Small intestine (tissue), 7 donors: ENCODE measurements at regions not wholly inside any gene's neighbourhood (a gene's known extent, or its start where the extent isn't known, plus 50 kb on each side); places are given as distances from the start of the nearest gene placed in this dataset.
A peak's percentile ranks its signal among the peaks of the same experiment; 100 is the strongest.
"Not testable (repeated sequence)": the region's sequence is repeated elsewhere in the genome, so short reads cannot be mapped to it uniquely, and the experiment has no call there.

Experiments
- DNase-seq, 2 donors: peaks; one replicate each; pipeline versions ENCODE4 v3.0.0 to v3.0.0-alpha.2; 2013
- FAIRE-seq: peaks from 2 replicates; lab custom pipeline; 2012; peaks lifted over from hg19 to GRCh38; lab: Jason Lieb, UNC
- H3K27ac ChIP-seq, 3 donors: one replicate each; pipeline ENCODE4 v1.5.1; 2013; ENCODE audit warnings: low read length in 2 of 3, mild to moderate bottlenecking in 2 of 3, control low read depth in 1 of 3, inconsistent platforms in 1 of 3, low read depth in 1 of 3, moderate library complexity in 1 of 3
- H3K27me3 ChIP-seq, 3 donors: one replicate each; pipeline ENCODE4 v1.6.1; 2013; ENCODE audit warnings: low read length in 3 of 3, inconsistent platforms in 1 of 3; ENCODE audit not compliant: control insufficient read depth in 3 of 3, insufficient read depth in 3 of 3
- H3K36me3 ChIP-seq, 3 donors: one replicate each; pipeline ENCODE4 v1.6.1; 2013; ENCODE audit warnings: low read length in 3 of 3, inconsistent platforms in 1 of 3, low read depth in 1 of 3, mild to moderate bottlenecking in 1 of 3, moderate library complexity in 1 of 3; ENCODE audit not compliant: control insufficient read depth in 3 of 3, insufficient read depth in 2 of 3
- H3K4me1 ChIP-seq, 3 donors: one replicate each; pipeline ENCODE4 v1.6.1; 2013; ENCODE audit warnings: low read length in 2 of 3, inconsistent platforms in 1 of 3, low read depth in 1 of 3, mild to moderate bottlenecking in 1 of 3, moderate library complexity in 1 of 3; ENCODE audit not compliant: control insufficient read depth in 3 of 3, insufficient read depth in 2 of 3
- H3K4me3 ChIP-seq, 3 donors: one replicate each; pipeline ENCODE4 v1.5.1; 2013; ENCODE audit warnings: low read length in 3 of 3, control low read depth in 1 of 3, inconsistent platforms in 1 of 3, low read depth in 1 of 3, mild to moderate bottlenecking in 1 of 3, moderate library complexity in 1 of 3
- H3K9me3 ChIP-seq, 2 donors: one replicate each; pipeline ENCODE4 v1.6.1; 2013; ENCODE audit warnings: low read depth in 1 of 2, low read length in 1 of 2; ENCODE audit not compliant: control insufficient read depth in 2 of 2, insufficient read depth in 1 of 2
- WGBS, 3 donors: extraction: QIAGEN DNeasy Blood & Tissue Kit; methylation state at CpG; one replicate each; pipeline ENCODE4 v1.1.7; 2013; 5-methylcytosine and 5-hydroxymethylcytosine counted together
- donor health status: healthy with polysubstance abuse.
- donor health status: control.
- donor health status: control.
- donor health status: Bipolar disorder and iron deficiency.
- donor health status: healthy.

DNA sequence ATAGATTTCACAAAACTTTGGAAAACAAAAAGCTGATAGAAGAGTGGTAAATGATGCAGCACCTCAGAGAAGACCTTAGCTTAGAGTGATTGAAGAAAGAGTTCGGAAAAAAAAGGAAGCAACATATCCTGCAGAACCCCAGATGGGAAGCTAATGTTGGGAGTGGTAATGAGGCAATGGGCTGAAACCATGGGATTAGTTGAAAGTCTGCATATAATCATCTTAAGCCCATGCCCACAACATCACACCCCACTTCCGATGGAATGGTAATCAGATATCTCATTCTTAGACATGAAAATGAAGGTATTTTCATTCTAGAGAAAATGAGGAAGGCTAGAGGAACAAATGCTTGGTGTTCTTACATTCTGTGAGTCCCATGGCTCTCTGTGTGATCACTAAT, 146.3 kb upstream of the ADAMTS3 start:
- Histone ChIP-seq H3K36me3 (no peaks in the 10 kb centered on the region), H3K27me3 (no peaks in the 10 kb centered on the region), H3K4me3 (no peak overlapping the region), H3K9me3 (no peaks in the 10 kb centered on the region), H3K27ac (no peak overlapping the region), H3K4me1 (no peaks in the 10 kb centered on the region)
- FAIRE-seq (no peak), DNase-seq (no peak)
- WGBS, 3 donors, result 59 to 89% (median 80%) methylated on average over 2 of the region's 2 CpGs

DNA sequence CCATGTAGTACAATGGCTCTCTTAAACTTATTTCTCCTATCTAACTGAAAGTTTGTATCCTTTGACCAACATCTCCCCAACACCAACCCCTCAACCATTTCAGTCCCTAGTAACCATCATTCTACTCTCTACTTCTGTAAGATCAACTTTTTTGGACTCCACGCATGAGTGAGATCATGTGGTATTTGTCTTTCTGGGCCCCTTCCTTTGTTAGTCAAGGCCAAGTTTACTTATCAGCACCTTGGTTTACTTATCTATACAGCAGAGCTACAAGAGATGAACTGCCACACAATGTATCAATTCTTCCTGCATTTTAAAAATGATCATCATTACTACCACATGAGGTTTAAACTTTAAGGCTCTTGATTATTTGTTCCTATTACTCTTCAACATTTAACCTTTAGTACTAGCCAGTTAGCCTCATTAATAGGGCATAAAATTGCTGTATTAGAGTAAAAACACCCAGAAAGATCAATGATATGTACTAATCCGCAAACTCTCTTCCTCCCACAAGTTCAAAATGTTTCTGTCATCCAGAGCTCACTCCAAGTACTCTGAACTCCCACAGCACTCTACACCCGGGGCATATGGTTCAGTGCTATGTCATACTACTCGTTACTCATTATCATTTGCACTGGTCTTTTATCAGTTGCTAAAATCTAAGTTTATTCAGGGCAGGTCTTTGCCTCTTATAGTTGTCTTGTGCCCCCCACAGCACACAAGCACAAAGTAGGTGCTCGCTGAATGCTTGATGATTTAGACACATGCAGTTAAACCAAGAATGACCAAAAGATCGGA, 145.7 kb upstream of the ADAMTS3 start:
- WGBS, 3 donors, result 57 to 74% (median 59%) methylated on average over 6 of the region's 6 CpGs
- no peak overlapping the region for H3K27ac ChIP-seq
- FAIRE-seq, result no peak
- H3K27me3 ChIP-seq, result no peaks in the 10 kb centered on the region
- H3K4me1 ChIP-seq, result no peaks in the 10 kb centered on the region
- H3K36me3 ChIP-seq, result no peaks in the 10 kb centered on the region
- DNase-seq, result no peak
- no peak overlapping the region for H3K4me3 ChIP-seq
- H3K9me3 ChIP-seq, result no peaks in the 10 kb centered on the region

DNA sequence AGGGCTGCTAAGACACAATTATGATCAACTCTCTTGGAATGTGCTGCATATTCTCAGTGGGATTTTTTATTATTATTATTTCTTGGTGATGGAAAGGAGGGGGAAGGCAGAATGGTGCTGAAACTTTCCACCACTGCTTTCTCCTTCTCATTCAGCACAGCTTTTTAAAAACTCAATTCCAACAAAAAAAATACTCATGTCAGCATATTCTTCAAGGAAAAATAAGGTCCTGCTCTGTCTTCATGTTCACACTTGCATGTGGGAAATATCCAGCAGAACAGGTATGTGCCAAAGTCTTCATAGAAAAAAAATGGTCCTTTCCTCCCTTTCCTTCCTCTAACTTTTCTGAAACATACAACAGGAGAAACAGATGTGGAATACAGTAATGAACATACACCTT, 144.0 kb upstream of the ADAMTS3 start:
- Histone ChIP-seq H3K36me3 (no peaks in the 10 kb centered on the region), H3K27me3 (no peaks in the 10 kb centered on the region), H3K27ac (no peak overlapping the region), H3K4me1 (no peaks in the 10 kb centered on the region), H3K4me3 (no peak overlapping the region), H3K9me3 (no peaks in the 10 kb centered on the region)
- FAIRE-seq (no peak), DNase-seq (no peak)

- Histone ChIP-seq H3K27me3 (no peaks in the 10 kb centered on the region), H3K36me3 (no peaks in the 10 kb centered on the region), H3K4me3 (no peak overlapping the region), H3K4me1 (no peaks in the 10 kb centered on the region), H3K27ac (no peak overlapping the region), H3K9me3 (no peaks in the 10 kb centered on the region)
- whole genome bisulfite sequencing, 3 donors, result 46 to 70% (median 57%) methylated on average over 3 of the region's 3 CpGs
- DNase-seq, result no peak
- no peak for FAIRE-seq
Measured at GRCh38 chr4:72709475-72709874, 140.5 kb upstream of the ADAMTS3 start.

- FAIRE-seq, result no peak
- Histone ChIP-seq H3K4me1 (no peaks in the 10 kb centered on the region), H3K27ac (no peak overlapping the region), H3K9me3 (no peaks in the 10 kb centered on the region), H3K27me3 (no peaks in the 10 kb centered on the region), H3K4me3 (no peak overlapping the region), H3K36me3 (no peaks in the 10 kb centered on the region)
- WGBS, 3 donors, result 78 to 82% (median 80%) methylated on average over 7 of the region's 7 CpGs
- DNase-seq, result no peak
Measured at GRCh38 chr4:72706684-72707083, 137.7 kb upstream of the ADAMTS3 start.

DNA sequence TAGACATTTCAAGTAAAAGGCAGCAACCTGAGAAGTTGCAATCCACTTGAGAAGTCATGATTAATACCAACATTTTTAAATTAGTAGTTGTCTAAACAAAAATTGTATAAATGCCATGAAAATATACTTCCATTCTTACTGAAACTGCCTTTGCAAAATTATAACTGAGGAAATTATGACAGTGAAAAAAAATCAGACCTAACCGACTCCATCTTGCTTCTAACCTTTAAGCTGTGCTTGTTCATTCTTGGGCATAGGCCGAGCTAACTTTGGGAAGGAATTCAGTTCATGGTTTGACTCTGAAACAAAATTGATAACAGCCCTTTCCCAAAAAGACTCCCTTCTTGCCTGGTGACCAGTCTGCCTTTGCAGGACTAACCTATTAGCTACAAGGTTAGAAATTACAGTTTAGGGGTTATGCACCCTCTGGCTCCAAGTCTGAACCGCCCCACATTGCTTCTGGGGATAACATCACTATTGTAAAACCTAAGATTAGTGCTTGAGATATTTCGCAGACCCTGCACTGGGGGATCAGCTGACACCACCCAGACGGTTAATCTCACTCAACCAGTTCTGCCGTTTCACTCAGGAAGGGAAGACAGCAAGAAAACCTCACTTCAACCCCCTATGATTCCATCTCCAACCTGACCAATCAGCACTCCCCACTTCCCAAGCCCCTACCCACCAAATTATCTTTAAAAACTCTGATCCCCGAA, 136.1 kb upstream of the ADAMTS3 start:
- not testable (repeated sequence) for H3K4me1 ChIP-seq, H3K27ac ChIP-seq, H3K9me3 ChIP-seq, FAIRE-seq, DNase-seq, H3K27me3 ChIP-seq, H3K4me3 ChIP-seq, H3K36me3 ChIP-seq
- WGBS, 3 donors, result 52 to 56% (median 55%) methylated on average over 7 of the region's 7 CpGs

DNA sequence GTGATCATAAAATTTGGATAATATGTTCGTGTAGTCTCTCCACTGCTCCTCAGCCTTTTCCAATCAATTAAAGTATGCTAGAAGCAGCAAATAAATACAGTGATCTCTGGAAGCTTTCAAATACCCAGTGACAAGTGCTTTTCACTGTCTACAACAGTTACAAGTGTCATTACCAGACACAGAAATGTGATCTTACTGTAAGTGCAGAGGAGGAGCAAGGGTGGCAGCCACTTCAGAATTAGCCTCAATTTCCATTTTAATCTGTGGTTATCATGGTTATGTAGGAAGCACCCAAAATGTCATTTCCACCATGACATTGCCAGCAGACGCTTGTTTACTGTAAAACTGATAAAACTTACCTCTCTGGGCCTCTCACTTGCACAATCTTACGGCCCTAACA, 133.9 kb upstream of the ADAMTS3 start:
- no peaks in the 10 kb centered on the region for H3K27me3 ChIP-seq
- no peak overlapping the region for H3K4me3 ChIP-seq
- no peaks in the 10 kb centered on the region for H3K4me1 ChIP-seq
- 45 to 63% (median 47%) methylated on average over 3 of the region's 3 CpGs for WGBS, 3 donors
- DNase-seq (no peak), FAIRE-seq (no peak)
- no peaks in the 10 kb centered on the region for H3K9me3 ChIP-seq
- no peak overlapping the region for H3K27ac ChIP-seq
- no peaks in the 10 kb centered on the region for H3K36me3 ChIP-seq

- no peaks in the 10 kb centered on the region for H3K9me3 ChIP-seq
- peak overlapping the region in 1 of 3 donors; percentile 15 for H3K4me3 ChIP-seq
- H3K27ac ChIP-seq, result no peak overlapping the region
- no peaks in the 10 kb centered on the region for H3K4me1 ChIP-seq
- no peaks in the 10 kb centered on the region for H3K36me3 ChIP-seq
- no peaks in the 10 kb centered on the region for H3K27me3 ChIP-seq
- DNase-seq (peak; percentile 39 to 41), FAIRE-seq (no peak)
- 20 to 25% (median 24%) methylated on average over 7 of the region's 7 CpGs for WGBS, 3 donors
Measured at GRCh38 chr4:72701987-72702819, 133.2 kb upstream of the ADAMTS3 start.
